Psoas muscle (tissue), 7 donors: ENCODE measurements at regions not wholly inside any gene's neighbourhood (a gene's known extent, or its start where the extent isn't known, plus 50 kb on each side); places are given as distances from the start of the nearest gene placed in this dataset.

Source experiments
- ATAC-seq, 4 donors: fragments of 200-7000 bp; cut with Tn5 transposase; one replicate each; pipeline ENCODE4 v1.9.1; 2020; ENCODE audit warnings: moderate library complexity in 3 of 4, mild to moderate bottlenecking in 2 of 4
- DNase-seq, 2 donors: peaks; one replicate each; pipeline ENCODE4 v3.0.0-alpha.2; 2020
- H3K27ac ChIP-seq: fragments of 200-600 bp; one replicate; pipeline ENCODE4 v1.8.0; 2022
- H3K27me3 ChIP-seq, 3 donors: fragments of 200-600 bp in 1 of 3; one replicate each; pipeline versions ENCODE4 v1.6.1 to v1.8.0; 2013 to 2022; ENCODE audit warnings: low read length in 2 of 3, mild to moderate bottlenecking in 2 of 3, moderate library complexity in 1 of 3; ENCODE audit not compliant: insufficient read depth in 3 of 3
- H3K36me3 ChIP-seq, 2 donors: fragments of 200-600 bp in 1 of 2; one replicate each; pipeline versions ENCODE4 v1.6.1 to v1.8.0; 2013 to 2022; ENCODE audit warnings: low read depth in 1 of 2, mild to moderate bottlenecking in 1 of 2, moderate library complexity in 1 of 2; ENCODE audit not compliant: insufficient read depth in 1 of 2
- H3K4me1 ChIP-seq: fragments of 200-600 bp; one replicate; pipeline ENCODE4 v1.8.0; 2022
- H3K4me3 ChIP-seq: fragments of 200-600 bp; one replicate; pipeline ENCODE4 v1.8.0; 2022; ENCODE audit warnings: mild to moderate bottlenecking
- H3K9me3 ChIP-seq: fragments of 200-600 bp; one replicate; pipeline ENCODE4 v1.8.0; 2022
- WGBS, 3 donors: extraction: QIAGEN DNeasy Blood & Tissue Kit; methylation state at CpG; one replicate each; pipeline versions ENCODE4 v1.1.6 to v1.1.7; 2013; 5-methylcytosine and 5-hydroxymethylcytosine counted together
- intact Hi-C, 2 donors: fragments of 100-400 bp; cut with DNase I; formaldehyde crosslinking; loops; one replicate each; pipeline versions ENCODE4 v1.11.0 to v1.14.2; 2022
- TF ChIP-seq, protein P1 (sequence below): fragments of 200-600 bp; IDR thresholded peaks from one replicate; pipeline ENCODE4 v1.8.0; 2022; ENCODE audit warnings: antibody characterized with exemption
- donor health status: healthy with polysubstance abuse.
- donor health status: DM: no; HTN: no; CAD: no; lungs with moderate emphysema.
- donor health status: Bipolar disorder and iron deficiency.
- donor health status: healthy.
- donor health status: DM: yes; HTN: yes; CAD: no.
- donor health status: DM: no; HTN: no; CAD: no.
- donor health status: DM: yes; HTN: yes; CAD: no.

DNA sequence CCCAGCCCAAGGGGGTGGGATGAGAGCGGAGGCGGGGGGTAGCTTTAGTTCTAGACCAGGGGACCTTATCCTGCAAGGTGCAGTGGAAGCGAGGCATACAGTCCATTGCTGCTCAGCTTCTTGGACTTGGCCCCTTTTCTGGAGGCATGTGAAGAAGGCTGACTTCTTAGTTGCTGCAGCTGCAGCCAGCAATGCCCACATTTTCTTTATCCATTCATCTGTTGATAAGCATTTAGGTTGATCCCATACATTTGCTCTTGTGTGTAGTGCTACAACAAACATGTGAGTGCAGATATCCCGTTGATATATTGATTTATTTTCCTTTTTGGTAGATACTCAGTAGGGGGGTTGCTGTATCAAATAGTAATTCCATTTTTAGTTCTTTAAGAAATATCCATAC, 461.2 kb upstream of the IMPG1 start:
- Histone ChIP-seq H3K4me1 (no peaks in the 10 kb centered on the region), H3K27me3 (no peaks in the 10 kb centered on the region), H3K9me3 (peaks cover 3% of the 10 kb centered on the region), H3K36me3 (no peaks in the 10 kb centered on the region), H3K4me3 (no peak overlapping the region), H3K27ac (no peak overlapping the region)
- TF ChIP-seq, protein P1, sequence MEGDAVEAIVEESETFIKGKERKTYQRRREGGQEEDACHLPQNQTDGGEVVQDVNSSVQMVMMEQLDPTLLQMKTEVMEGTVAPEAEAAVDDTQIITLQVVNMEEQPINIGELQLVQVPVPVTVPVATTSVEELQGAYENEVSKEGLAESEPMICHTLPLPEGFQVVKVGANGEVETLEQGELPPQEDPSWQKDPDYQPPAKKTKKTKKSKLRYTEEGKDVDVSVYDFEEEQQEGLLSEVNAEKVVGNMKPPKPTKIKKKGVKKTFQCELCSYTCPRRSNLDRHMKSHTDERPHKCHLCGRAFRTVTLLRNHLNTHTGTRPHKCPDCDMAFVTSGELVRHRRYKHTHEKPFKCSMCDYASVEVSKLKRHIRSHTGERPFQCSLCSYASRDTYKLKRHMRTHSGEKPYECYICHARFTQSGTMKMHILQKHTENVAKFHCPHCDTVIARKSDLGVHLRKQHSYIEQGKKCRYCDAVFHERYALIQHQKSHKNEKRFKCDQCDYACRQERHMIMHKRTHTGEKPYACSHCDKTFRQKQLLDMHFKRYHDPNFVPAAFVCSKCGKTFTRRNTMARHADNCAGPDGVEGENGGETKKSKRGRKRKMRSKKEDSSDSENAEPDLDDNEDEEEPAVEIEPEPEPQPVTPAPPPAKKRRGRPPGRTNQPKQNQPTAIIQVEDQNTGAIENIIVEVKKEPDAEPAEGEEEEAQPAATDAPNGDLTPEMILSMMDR: no peak
- intact Hi-C loops: no loop called here
- DNase-seq: no peak
- WGBS, 3 donors: 89 to 94% (median 92%) methylated on average over 4 of the region's 4 CpGs
- ATAC-seq: no peak

DNA sequence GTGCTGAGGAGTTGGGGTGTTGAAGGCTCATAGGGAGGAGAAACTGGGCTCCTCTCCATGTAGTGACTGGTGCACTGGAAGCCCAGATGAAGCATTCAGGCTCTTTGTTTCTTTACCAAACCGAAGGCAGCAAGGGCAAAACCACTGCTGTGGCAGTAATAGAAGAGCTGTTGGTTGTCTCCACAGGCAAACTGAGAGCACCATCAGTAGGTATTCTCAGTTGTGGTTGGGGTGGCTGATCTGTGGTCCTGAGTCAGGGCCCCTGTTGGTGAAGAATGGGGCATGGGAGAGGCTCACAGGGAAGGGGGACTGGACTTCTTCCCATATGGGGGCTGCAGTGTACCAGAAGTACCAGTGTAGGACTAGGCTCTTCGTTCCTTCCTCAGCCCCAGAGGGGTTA, 460.2 kb upstream of the IMPG1 start:
- no peak for DNase-seq
- no peak for ATAC-seq
- H3K4me3 ChIP-seq: no peak overlapping the region
- H3K36me3 ChIP-seq: no peaks in the 10 kb centered on the region
- 70 to 73% (median 71%) methylated on average over 2 of the region's 2 CpGs for WGBS, 3 donors
- H3K4me1 ChIP-seq: no peaks in the 10 kb centered on the region
- intact Hi-C loops: no loop called here
- TF ChIP-seq, protein P1: no peak
- H3K27me3 ChIP-seq: no peaks in the 10 kb centered on the region
- H3K27ac ChIP-seq: no peak overlapping the region
- peaks cover 3% of the 10 kb centered on the region for H3K9me3 ChIP-seq

DNA sequence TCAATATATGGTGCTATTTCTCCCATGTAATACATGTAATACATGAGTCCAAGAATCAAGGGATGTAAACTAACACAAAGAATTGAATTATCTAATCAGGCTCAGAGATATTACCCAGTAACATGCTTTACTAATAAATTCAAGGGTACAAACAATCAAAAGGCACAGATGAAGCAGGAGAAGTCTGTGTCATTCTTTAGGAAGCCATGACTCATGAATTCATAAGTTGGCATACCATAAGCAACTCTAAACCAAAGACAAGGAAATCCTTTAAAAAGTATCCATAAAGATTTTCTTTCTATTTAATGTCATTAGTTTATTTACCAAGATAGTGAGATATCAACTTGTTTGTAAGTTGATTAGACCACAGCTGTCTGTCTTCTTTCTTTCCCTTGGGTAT, 446.0 kb upstream of the IMPG1 start:
- no peaks in the 10 kb centered on the region for H3K9me3 ChIP-seq
- H3K4me1 ChIP-seq: no peaks in the 10 kb centered on the region
- no peak overlapping the region for H3K4me3 ChIP-seq
- no peak for DNase-seq
- no peak for ATAC-seq
- TF ChIP-seq, protein P1: no peak
- H3K27me3 ChIP-seq: no peaks in the 10 kb centered on the region
- intact Hi-C loops: no loop called here
- no peak overlapping the region for H3K27ac ChIP-seq
- no peaks in the 10 kb centered on the region for H3K36me3 ChIP-seq

DNA sequence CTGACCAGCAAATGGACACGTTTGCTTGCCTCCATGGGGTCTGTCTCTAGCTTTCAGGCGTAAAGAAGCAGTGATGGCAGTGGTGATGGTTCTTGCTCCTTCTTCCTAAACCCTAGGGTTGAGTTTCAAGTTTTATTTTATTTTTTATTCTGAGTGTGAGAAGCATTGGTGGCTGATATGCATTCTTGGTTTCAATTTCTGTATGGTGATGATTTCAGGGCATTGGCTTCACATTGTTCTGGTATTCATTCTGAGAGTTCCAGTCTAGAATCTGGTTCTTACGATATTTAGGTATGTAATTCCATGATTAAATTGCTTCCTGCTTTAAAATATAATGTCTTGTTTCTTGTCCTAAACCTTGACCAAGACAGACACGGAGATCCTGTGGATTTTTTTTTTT, 444.5 kb upstream of the IMPG1 start:
- intact Hi-C loops: no loop called here
- TF ChIP-seq, protein P1: no peak
- Histone ChIP-seq H3K4me1 (no peaks in the 10 kb centered on the region), H3K27me3 (no peaks in the 10 kb centered on the region), H3K36me3 (no peaks in the 10 kb centered on the region), H3K9me3 (no peaks in the 10 kb centered on the region), H3K27ac (no peak overlapping the region), H3K4me3 (no peak overlapping the region)
- 73 to 79% (median 75%) methylated on average over 4 of the region's 4 CpGs for WGBS, 3 donors
- ATAC-seq (no peak), DNase-seq (no peak)

DNA sequence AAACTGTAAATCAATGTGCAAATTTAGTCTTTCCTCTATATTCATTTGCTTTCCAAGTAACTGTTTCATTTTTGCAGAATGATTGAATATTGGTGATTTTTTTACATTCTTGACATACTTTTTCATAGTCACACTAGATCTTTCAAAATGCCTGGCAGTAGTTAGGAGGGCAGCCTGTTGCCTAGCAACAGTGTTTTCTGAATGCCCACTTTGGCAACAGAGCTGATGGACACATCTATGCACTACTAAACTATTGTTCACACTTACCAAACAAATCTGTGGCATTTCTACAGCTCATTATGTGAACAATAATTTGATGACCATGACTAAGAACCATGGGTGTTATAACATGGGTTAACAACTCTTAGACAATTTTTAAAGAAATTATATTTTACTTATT, 438.0 kb upstream of the IMPG1 start:
- TF ChIP-seq, protein P1: no peak
- H3K9me3 ChIP-seq: no peaks in the 10 kb centered on the region
- H3K4me1 ChIP-seq: no peaks in the 10 kb centered on the region
- H3K27me3 ChIP-seq: no peaks in the 10 kb centered on the region
- no peak overlapping the region for H3K4me3 ChIP-seq
- H3K36me3 ChIP-seq: no peaks in the 10 kb centered on the region
- no peak overlapping the region for H3K27ac ChIP-seq
- intact Hi-C loops: no loop called here
- DNase-seq (no peak), ATAC-seq (no peak)
